Breast epithelium (tissue), 4 donors: ENCODE measurements at regions not wholly inside any gene's neighbourhood (a gene's known extent, or its start where the extent isn't known, plus 50 kb on each side); places are given as distances from the start of the nearest gene placed in this dataset.

Experiments used
- DNase-seq, 2 donors: peaks; one replicate each; pipeline ENCODE4 v3.0.0-alpha.2; 2019; ENCODE audit warnings: low spot score in 2 of 2
- H3K27ac ChIP-seq, 2 donors: fragments of 200-600 bp; sonication (generic) in 1 of 2; one replicate each; pipeline ENCODE4 v1.5.1; 2016 to 2019; ENCODE audit warnings: mild to moderate bottlenecking in 1 of 2
- H3K27me3 ChIP-seq, 2 donors: fragments of 200-600 bp; sonication (generic) in 1 of 2; one replicate each; pipeline versions ENCODE4 v1.5.1 to v1.6.0; 2017 to 2019; ENCODE audit warnings: control low read depth in 1 of 2, mild to moderate bottlenecking in 1 of 2
- H3K36me3 ChIP-seq: fragments of 200-600 bp; one replicate; pipeline ENCODE4 v1.5.1; 2019
- H3K4me1 ChIP-seq, 2 donors: fragments of 200-600 bp; sonication (generic); one replicate each; pipeline ENCODE4 v1.5.1; 2016 to 2019; ENCODE audit warnings: control low read depth in 1 of 2
- H3K4me3 ChIP-seq, 3 donors: fragments of 200-600 bp; sonication (generic); 1 replicate in 2 of 3; 2 replicates in 1 of 3; pipeline ENCODE4 v1.5.1; 2016 to 2019; ENCODE audit warnings: mild to moderate bottlenecking in 3 of 3, moderate library complexity in 2 of 3
- H3K9me3 ChIP-seq, 2 donors: fragments of 200-600 bp; sonication (generic) in 1 of 2; one replicate each; pipeline ENCODE4 v1.5.1; 2016 to 2019; ENCODE audit warnings: control low read depth in 1 of 2
- POLR2A ChIP-seq: fragments of 450-650 bp; IDR thresholded peaks from one replicate; pipeline ENCODE4 v1.6.1; 2016; ENCODE audit warnings: antibody characterized with exemption, mild to moderate bottlenecking, moderate library complexity
- POLR2AphosphoS5 ChIP-seq, 3 donors: sonication (generic); formaldehyde crosslinking; IDR thresholded peaks; one replicate each; pipeline ENCODE4 v1.6.1; 2017; ENCODE audit warnings: antibody characterized with exemption in 3 of 3
- intact Hi-C: fragments of 100-400 bp; cut with DNase I; formaldehyde crosslinking; loops from one replicate; pipeline ENCODE4 v1.15.1; 2023; ENCODE audit warnings: low total_unique reads
- TF ChIP-seq, protein P1 (sequence below), 3 donors: fragments of 450-650 bp; IDR thresholded peaks; one replicate each; pipeline ENCODE4 v1.5.1; 2016 to 2017; ENCODE audit warnings: antibody characterized with exemption in 3 of 3, mild to moderate bottlenecking in 3 of 3, moderate library complexity in 3 of 3

- no peak overlapping the region for H3K4me3 ChIP-seq
- intact Hi-C loops, result no loop called here
- no peaks in the 10 kb centered on the region for H3K4me1 ChIP-seq
- no peak overlapping the region for H3K27ac ChIP-seq
- DNase-seq, result no peak
- H3K9me3 ChIP-seq, result peaks cover 6 to 16% of the 10 kb centered on the region in 2 donors
- no peaks in the 10 kb centered on the region for H3K36me3 ChIP-seq
- H3K27me3 ChIP-seq, result no peaks in the 10 kb centered on the region
- TF ChIP-seq, protein P1, sequence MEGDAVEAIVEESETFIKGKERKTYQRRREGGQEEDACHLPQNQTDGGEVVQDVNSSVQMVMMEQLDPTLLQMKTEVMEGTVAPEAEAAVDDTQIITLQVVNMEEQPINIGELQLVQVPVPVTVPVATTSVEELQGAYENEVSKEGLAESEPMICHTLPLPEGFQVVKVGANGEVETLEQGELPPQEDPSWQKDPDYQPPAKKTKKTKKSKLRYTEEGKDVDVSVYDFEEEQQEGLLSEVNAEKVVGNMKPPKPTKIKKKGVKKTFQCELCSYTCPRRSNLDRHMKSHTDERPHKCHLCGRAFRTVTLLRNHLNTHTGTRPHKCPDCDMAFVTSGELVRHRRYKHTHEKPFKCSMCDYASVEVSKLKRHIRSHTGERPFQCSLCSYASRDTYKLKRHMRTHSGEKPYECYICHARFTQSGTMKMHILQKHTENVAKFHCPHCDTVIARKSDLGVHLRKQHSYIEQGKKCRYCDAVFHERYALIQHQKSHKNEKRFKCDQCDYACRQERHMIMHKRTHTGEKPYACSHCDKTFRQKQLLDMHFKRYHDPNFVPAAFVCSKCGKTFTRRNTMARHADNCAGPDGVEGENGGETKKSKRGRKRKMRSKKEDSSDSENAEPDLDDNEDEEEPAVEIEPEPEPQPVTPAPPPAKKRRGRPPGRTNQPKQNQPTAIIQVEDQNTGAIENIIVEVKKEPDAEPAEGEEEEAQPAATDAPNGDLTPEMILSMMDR (IDR thresholded peaks at IDR 0.05), result no peak
- no peak for TF ChIP-seq POLR2A
- no peak for TF ChIP-seq POLR2AphosphoS5 (IDR thresholded peaks at IDR 0.05)
These were observed 253.4 kb upstream of the MOCS1 start for GRCh38 chr6:40187535-40188144.

DNA sequence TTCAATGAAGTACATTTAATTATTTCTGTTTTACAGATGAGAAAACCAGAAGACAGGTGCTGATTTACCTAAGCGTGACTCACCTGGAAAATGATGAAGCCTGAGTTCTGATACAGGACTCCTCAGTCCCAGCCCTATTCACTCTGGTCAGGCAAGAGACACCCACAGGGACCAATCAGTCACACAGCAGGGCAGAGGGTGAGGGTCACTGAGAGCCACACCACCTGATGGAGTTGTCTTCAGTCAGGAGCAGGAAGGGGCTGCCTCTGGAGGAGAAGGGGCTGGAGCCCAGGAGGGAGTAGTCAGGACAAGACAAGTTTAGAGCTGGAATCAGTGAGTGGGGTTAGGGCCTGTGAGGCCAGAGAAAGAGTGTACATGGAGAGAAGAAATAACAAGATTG is 251.2 kb upstream of the MOCS1 start:
- Histone ChIP-seq H3K36me3 (no peaks in the 10 kb centered on the region), H3K27me3 (no peaks in the 10 kb centered on the region), H3K27ac (no peak overlapping the region), H3K4me3 (no peak overlapping the region), H3K9me3 (peaks cover 6 to 19% of the 10 kb centered on the region in 2 donors), H3K4me1 (no peaks in the 10 kb centered on the region)
- intact Hi-C loops, result no loop called here
- DNase-seq, result peak in 1 of 2 donors; percentile 17
- TF ChIP-seq, protein P1 (IDR thresholded peaks at IDR 0.05), result no peak
- TF ChIP-seq POLR2A, result no peak
- TF ChIP-seq POLR2AphosphoS5 (IDR thresholded peaks at IDR 0.05), result no peak

- DNase-seq, result no peak
- Histone ChIP-seq H3K4me1 (no peaks in the 10 kb centered on the region), H3K36me3 (no peaks in the 10 kb centered on the region), H3K27me3 (no peaks in the 10 kb centered on the region), H3K9me3 (peaks cover 6 to 19% of the 10 kb centered on the region in 2 donors), H3K27ac (no peak overlapping the region), H3K4me3 (no peak overlapping the region)
- intact Hi-C loops, result no loop called here
- TF ChIP-seq, protein P1 (IDR thresholded peaks at IDR 0.05), result no peak
- TF ChIP-seq POLR2A (no peak), POLR2AphosphoS5 (IDR thresholded peaks at IDR 0.05) (no peak)
These were observed 249.6 kb upstream of the MOCS1 start for GRCh38 chr6:40183902-40184301.

DNA sequence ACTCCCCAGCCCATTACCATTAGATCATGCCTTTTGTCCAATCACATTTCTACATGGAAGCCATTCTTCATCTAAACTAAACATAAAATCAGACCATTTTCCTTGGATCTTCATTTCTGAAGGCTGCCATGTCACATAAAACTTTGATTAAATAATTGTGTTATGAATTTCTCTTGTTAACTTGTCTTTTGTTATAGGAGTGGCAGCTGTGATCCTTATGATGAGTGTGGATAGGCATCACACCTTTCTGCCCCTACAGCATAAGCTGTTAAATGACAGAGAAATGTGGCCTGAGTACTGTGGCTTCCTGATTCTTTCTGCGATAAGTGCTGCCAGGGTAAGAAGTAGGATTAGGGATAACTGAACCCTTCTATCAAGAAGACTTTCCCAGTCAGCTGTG is 247.1 kb upstream of the MOCS1 start:
- H3K9me3 ChIP-seq, result peaks cover 6 to 19% of the 10 kb centered on the region in 2 donors
- no peaks in the 10 kb centered on the region for H3K36me3 ChIP-seq
- DNase-seq, result no peak
- no peaks in the 10 kb centered on the region for H3K4me1 ChIP-seq
- no peak overlapping the region for H3K4me3 ChIP-seq
- intact Hi-C loops, result no loop called here
- no peak overlapping the region for H3K27ac ChIP-seq
- H3K27me3 ChIP-seq, result no peaks in the 10 kb centered on the region
- TF ChIP-seq, protein P1 (IDR thresholded peaks at IDR 0.05), result no peak
- TF ChIP-seq POLR2AphosphoS5 (IDR thresholded peaks at IDR 0.05) (no peak), POLR2A (no peak)

- intact Hi-C loops, result no loop called here
- H3K36me3 ChIP-seq, result no peaks in the 10 kb centered on the region
- H3K9me3 ChIP-seq, result peaks cover 6 to 19% of the 10 kb centered on the region in 2 donors
- DNase-seq, result no peak
- no peaks in the 10 kb centered on the region for H3K27me3 ChIP-seq
- H3K4me3 ChIP-seq, result no peak overlapping the region
- TF ChIP-seq POLR2AphosphoS5 (IDR thresholded peaks at IDR 0.05), result no peak
- TF ChIP-seq, protein P1 (IDR thresholded peaks at IDR 0.05), result no peak
- TF ChIP-seq POLR2A, result no peak
- H3K27ac ChIP-seq, result no peak overlapping the region
- no peaks in the 10 kb centered on the region for H3K4me1 ChIP-seq
These were observed 246.0 kb upstream of the MOCS1 start for GRCh38 chr6:40180271-40180670.
